OCI-LY1 (cell line): ENCODE measurements at regions not wholly inside any gene's neighbourhood (a gene's known extent, or its start where the extent isn't known, plus 50 kb on each side); places are given as distances from the start of the nearest gene placed in this dataset.

Source experiments
- H2AFZ ChIP-seq: fragments of 200-600 bp; sonication (generic), shearing (Covaris generic); 2 replicates; pipeline ENCODE4 v1.6.0; 2014; ENCODE audit warnings: antibody characterized with exemption, mild to moderate bottlenecking, low read length
- H3F3A ChIP-seq: fragments of 200-600 bp; sonication (generic), shearing (Covaris generic); 2 replicates; pipeline ENCODE4 v1.6.0; 2014; ENCODE audit warnings: mild to moderate bottlenecking, antibody characterized with exemption, low read length, moderate library complexity; ENCODE audit not compliant: insufficient read depth
- H3K27ac ChIP-seq: fragments of 200-600 bp; sonication (generic); 2 replicates; pipeline ENCODE4 v1.5.1; 2014; ENCODE audit warnings: low read length, mixed run types, mild to moderate bottlenecking, low read depth; ENCODE audit not compliant: poor library complexity, severe bottlenecking
- H3K27me3 ChIP-seq: fragments of 200-600 bp; sonication (generic); 2 replicates; pipeline ENCODE4 v1.6.0; 2014; ENCODE audit warnings: antibody characterized with exemption, mild to moderate bottlenecking, low read length, moderate library complexity; ENCODE audit not compliant: insufficient read depth
- H3K36me3 ChIP-seq: fragments of 200-600 bp; sonication (generic); 2 replicates; pipeline ENCODE4 v1.6.1; 2014; ENCODE audit warnings: mild to moderate bottlenecking, antibody characterized with exemption, low read length, moderate library complexity, mixed read lengths; ENCODE audit not compliant: insufficient read depth
- H3K4me1 ChIP-seq: fragments of 200-600 bp; sonication (generic); 2 replicates; pipeline ENCODE4 v1.5.1; 2014; ENCODE audit warnings: mild to moderate bottlenecking, low read length, moderate library complexity; ENCODE audit not compliant: insufficient read depth, severe bottlenecking
- H3K4me2 ChIP-seq: fragments of 200-600 bp; sonication (generic), shearing (Covaris generic); 2 replicates; pipeline ENCODE4 v1.6.1; 2014; ENCODE audit warnings: low read length
- H3K4me3 ChIP-seq: fragments of 200-600 bp; sonication (generic); 2 replicates; pipeline ENCODE4 v1.5.1; 2014; ENCODE audit warnings: low read length, low read depth, mild to moderate bottlenecking, mixed read lengths; ENCODE audit not compliant: poor library complexity, severe bottlenecking
- H3K79me2 ChIP-seq: fragments of 200-600 bp; shearing (Covaris generic); 2 replicates; pipeline ENCODE4 v1.6.1; 2016; ENCODE audit warnings: mixed run types, low read length, mixed read lengths; ENCODE audit not compliant: insufficient read depth
- H3K9ac ChIP-seq: fragments of 200-600 bp; sonication (generic), shearing (Covaris generic); 2 replicates; pipeline ENCODE4 v1.6.1; 2014; ENCODE audit warnings: mild to moderate bottlenecking, low read length, mixed read lengths
- H3K9me2 ChIP-seq: fragments of 200-600 bp; sonication (generic), shearing (Covaris generic); 2 replicates; pipeline ENCODE4 v1.6.1; 2014; ENCODE audit warnings: low read depth, mild to moderate bottlenecking, low read length, mixed read lengths
- H3K9me3 ChIP-seq: fragments of 200-600 bp; shearing (Covaris generic); 2 replicates; pipeline ENCODE4 v1.6.1; 2014; ENCODE audit warnings: low read length, mixed read lengths
- H4K20me1 ChIP-seq: fragments of 200-600 bp; sonication (generic), shearing (Covaris generic); 2 replicates; pipeline ENCODE4 v1.6.0; 2016; ENCODE audit warnings: mild to moderate bottlenecking, low read length; ENCODE audit not compliant: insufficient read depth
- CTCF ChIP-seq: fragments of 200-600 bp; sonication (generic), shearing (Covaris generic); IDR thresholded peaks from 2 replicates; pipeline ENCODE4 v1.5.1; 2017; ENCODE audit warnings: mild to moderate bottlenecking, antibody characterized with exemption, low read length, moderate library complexity, mixed read lengths
- EZH2 ChIP-seq: fragments of 200-600 bp; sonication (generic), shearing (Covaris generic); IDR thresholded peaks from 2 replicates; pipeline ENCODE4 v1.8.0; 2017; ENCODE audit warnings: borderline replicate concordance, mixed run types, mild to moderate bottlenecking, antibody characterized with exemption, low read length, moderate library complexity, mixed read lengths

DNA sequence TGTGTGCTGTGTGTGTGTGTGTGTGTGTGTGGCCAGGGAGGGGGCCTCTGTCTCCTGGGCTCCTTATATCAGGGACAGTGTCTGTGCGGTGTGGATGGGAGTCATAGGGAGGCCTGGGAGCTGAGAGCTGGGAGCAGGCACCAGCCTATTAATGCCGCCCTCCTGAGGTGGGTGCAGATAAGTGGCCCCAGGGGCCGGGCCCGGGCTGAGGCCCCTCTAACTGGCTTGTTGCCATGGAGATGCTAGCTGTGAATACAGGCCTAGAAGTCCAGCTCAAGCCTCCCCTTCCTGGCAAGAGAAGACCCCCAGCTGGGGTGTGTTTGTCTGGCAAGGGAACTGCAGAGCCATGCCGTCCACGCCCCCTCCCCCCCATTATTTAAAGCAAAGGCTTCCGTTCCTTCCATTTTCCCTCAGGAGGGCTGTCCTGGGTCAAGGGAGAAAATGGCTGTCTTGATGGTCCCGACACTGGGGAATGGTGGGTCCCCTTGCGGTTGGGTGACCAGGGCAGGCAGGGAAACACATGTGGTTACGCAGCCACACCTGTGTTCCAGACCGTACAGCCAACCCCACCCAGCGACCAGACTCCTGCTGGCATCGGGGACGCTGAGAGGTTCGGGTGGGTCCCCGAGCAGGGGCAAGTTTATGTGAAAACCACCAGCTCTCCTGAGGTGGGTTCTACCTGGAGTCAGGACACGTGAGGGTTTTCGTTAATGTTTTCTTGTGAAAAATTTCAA, 141.1 kb downstream of the MRM1 start:
- no peak overlapping the region for H3K9ac ChIP-seq
- no peaks in the 10 kb centered on the region for H3K79me2 ChIP-seq
- no peaks in the 10 kb centered on the region; the same call in 1 of the 2 replicates for H3K27me3 ChIP-seq
- no peaks in the 10 kb centered on the region for H3K36me3 ChIP-seq
- H4K20me1 ChIP-seq: no peaks in the 10 kb centered on the region
- H2AFZ ChIP-seq: no peak overlapping the region
- H3F3A ChIP-seq: no peaks in the 10 kb centered on the region
- H3K4me3 ChIP-seq: no peak overlapping the region
- H3K4me1 ChIP-seq: no peaks in the 10 kb centered on the region
- no peak overlapping the region for H3K27ac ChIP-seq
- no peaks in the 10 kb centered on the region for H3K9me3 ChIP-seq
- no peaks in the 10 kb centered on the region for H3K9me2 ChIP-seq
- no peak overlapping the region for H3K4me2 ChIP-seq
- TF ChIP-seq CTCF (no peak), EZH2 (no peak)

DNA sequence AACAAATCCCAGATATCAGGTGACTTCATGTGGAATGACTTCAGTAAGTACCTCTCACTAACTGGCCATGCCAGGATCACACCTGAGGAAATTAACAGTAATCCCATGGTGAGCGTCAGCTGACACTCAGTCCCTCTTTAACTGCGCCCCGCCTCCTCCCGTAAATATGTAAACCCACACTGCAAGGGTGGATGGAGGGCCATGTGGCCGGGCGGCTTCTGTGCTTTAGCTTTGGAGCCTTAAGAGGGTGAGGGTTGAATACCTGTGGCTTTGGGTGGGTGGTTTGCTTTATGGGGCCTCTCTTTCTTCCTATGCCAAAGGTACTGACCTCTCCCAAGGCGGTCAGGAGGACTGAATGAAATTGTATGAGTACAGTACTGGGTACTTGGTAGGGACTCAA, 141.7 kb downstream of the MRM1 start:
- no peaks in the 10 kb centered on the region for H3K4me1 ChIP-seq
- TF ChIP-seq EZH2 (no peak), CTCF (no peak)
- no peak overlapping the region for H3K9ac ChIP-seq
- H3K4me2 ChIP-seq: no peak overlapping the region
- H3K9me3 ChIP-seq: no peaks in the 10 kb centered on the region
- H3F3A ChIP-seq: no peaks in the 10 kb centered on the region
- H3K27me3 ChIP-seq: no peaks in the 10 kb centered on the region; the same call in 1 of the 2 replicates
- H2AFZ ChIP-seq: no peak overlapping the region
- H3K79me2 ChIP-seq: no peaks in the 10 kb centered on the region
- no peaks in the 10 kb centered on the region for H4K20me1 ChIP-seq
- no peak overlapping the region for H3K4me3 ChIP-seq
- no peak overlapping the region for H3K27ac ChIP-seq
- H3K36me3 ChIP-seq: no peaks in the 10 kb centered on the region
- no peaks in the 10 kb centered on the region for H3K9me2 ChIP-seq

DNA sequence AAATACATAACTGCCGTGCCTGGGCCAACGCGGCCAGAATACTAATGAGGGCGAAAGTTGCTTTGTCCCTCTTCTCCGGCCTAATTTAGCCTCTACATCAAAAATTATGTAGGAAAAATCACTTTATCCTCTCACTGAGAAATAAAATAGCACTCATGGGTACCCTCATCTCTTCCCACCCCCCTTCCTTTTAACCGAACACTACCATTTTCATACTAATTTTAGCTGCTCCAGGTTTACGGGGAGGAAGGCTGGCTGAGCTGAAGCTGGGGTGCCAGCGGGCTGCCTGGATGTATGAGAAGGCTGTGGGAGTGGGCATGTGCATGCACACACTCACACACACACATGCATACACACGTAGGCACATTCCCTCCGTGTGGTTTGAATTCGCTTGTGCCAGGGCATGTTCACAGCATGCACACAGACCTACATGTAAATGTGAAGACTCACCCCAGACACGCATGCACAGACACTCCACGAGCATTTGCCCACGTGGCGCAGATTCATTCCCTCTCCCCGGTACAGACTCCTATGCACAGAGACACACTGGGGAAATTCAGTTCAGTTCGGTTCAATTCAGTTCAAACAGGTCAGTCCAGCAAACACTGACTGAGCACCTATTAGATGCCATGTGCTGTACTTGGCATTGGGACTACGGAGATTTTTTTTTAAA, 145.1 kb downstream of the MRM1 start:
- Histone ChIP-seq H3K27ac (no peak overlapping the region), H2AFZ (no peak overlapping the region), H3K36me3 (no peaks in the 10 kb centered on the region)

More for the DNA sequence above, 145.1 kb downstream of the MRM1 start:
- no peaks in the 10 kb centered on the region for H3K79me2 ChIP-seq
- no peak overlapping the region for H3K4me2 ChIP-seq
- no peaks in the 10 kb centered on the region for H4K20me1 ChIP-seq
- H3K4me1 ChIP-seq: no peaks in the 10 kb centered on the region
- H3F3A ChIP-seq: no peaks in the 10 kb centered on the region
- no peaks in the 10 kb centered on the region for H3K9me2 ChIP-seq
- no peak overlapping the region for H3K4me3 ChIP-seq
- TF ChIP-seq CTCF (no peak), EZH2 (no peak)
- H3K9ac ChIP-seq: no peak overlapping the region
- no peaks in the 10 kb centered on the region for H3K9me3 ChIP-seq
- H3K27me3 ChIP-seq: no peaks in the 10 kb centered on the region; the same call in 1 of the 2 replicates
